ENCODE measurements at regions not wholly inside any gene's neighbourhood (a gene's known extent, or its start where the extent isn't known, plus 50 kb on each side); places are given as distances from the start of the nearest gene placed in this dataset.
"Not testable (repeated sequence)": the region's sequence is repeated elsewhere in the genome, so short reads cannot be mapped to it uniquely, and the experiment has no call there.

DNA sequence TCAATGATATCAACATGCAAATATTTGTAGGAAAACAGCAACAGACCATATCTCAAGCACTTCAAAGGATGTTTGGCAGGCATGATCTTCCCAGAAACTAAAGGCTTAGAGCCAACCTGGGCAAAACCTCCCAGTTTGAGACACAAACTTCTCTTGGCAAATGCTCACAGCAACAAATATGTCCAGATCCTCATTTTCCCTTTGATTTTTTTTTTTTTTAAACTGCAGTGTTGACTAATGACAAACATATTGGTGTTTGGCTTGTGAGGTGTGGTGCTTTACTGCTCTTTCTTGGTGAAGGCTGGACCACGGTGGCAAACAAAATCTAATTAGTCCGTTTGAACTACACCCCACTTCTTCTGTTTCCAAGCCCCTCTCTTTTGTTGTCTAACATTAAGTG lies 87.2 kb downstream of the EBLN2 start:
- no peaks in the 10 kb centered on the region for H3K27me3 ChIP-seq (ENCODE audit: control insufficient read depth in 2 of 2, insufficient read depth in 2 of 2, low read length in 2 of 2)
- intact Hi-C loops (cut with micrococcal nuclease), result no loop called here

DNA sequence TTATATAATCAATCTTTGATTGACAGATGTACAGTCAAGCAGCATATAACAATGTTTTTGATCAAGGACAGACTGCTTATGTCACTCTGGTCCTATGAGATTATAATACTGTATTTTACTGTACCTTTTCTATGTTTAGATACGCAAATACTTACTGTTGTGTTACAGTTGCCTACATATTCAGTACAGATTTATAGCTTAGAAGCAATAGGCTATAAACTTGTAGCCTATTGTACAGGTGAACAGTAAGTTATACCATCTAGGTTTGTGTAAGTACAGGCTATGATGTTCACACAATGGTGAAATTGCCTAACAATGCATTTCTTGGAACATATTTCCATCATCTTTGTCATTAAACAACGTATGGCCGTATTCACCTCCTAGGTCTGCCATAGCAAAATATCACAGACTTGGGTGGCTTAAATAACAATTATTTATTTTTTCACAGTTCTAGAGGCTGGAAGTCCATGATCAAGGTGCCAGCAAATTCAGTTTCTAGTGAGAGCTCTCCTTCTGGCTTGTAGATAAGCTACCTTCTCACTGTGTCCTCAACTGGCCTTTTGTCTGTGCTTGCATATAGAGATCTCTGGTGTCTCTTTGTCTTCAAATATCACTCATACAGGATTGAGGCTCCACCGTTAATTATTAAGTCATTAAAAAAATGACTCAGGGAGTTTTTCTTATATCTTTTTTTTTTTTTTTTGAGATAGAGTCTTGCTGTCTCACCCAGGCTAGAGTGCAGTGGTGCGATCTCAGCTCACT lies 89.1 kb downstream of the EBLN2 start:
- no peaks in the 10 kb centered on the region for H3K36me3 ChIP-seq (ENCODE audit: control insufficient read depth in 2 of 3, insufficient read depth in 3 of 3, low read length in 3 of 3)
- intact Hi-C loops (cut with micrococcal nuclease), result no loop called here
- no peak overlapping the region for H3K27ac ChIP-seq (ENCODE audit: low read depth, low read length)
- ChIA-PET CTCF (no interaction called here), POLR2A (no interaction called here)
- ATAC-seq (no peak), DNase-seq (no peak)
- no peaks in the 10 kb centered on the region for H3K36me3 Mint-ChIP-seq
- peaks cover 0 to 1% (median 0%) of the 10 kb centered on the region in 7 donors for H3K4me1 Mint-ChIP-seq
- no peaks in the 10 kb centered on the region for H3K4me1 ChIP-seq (ENCODE audit: control insufficient read depth in 2 of 2, insufficient read depth in 2 of 2, low read length in 2 of 2)
- H3K27me3 ChIP-seq (ENCODE audit: control insufficient read depth in 2 of 2, insufficient read depth in 2 of 2, low read length in 2 of 2), result no peaks in the 10 kb centered on the region
- no peak overlapping the region for H3K4me3 ChIP-seq (ENCODE audit: low read length)
- no peak overlapping the region for H3K27ac Mint-ChIP-seq
- peaks cover 7 to 19% (median 16%) of the 10 kb centered on the region in 5 donors for H3K27me3 Mint-ChIP-seq
- H3K9me3 ChIP-seq (ENCODE audit: control insufficient read depth in 2 of 3, low read length in 3 of 3), result no peaks in the 10 kb centered on the region
- H3K4me3 Mint-ChIP-seq, result no peak overlapping the region
- H3K9me3 Mint-ChIP-seq, result peaks cover 0 to 1% (median 0%) of the 10 kb centered on the region in 11 donors

More for the DNA sequence above, 87.2 kb downstream of the EBLN2 start:
- no peaks in the 10 kb centered on the region for H3K4me1 ChIP-seq (ENCODE audit: control insufficient read depth in 2 of 2, insufficient read depth in 2 of 2, low read length in 2 of 2)
- Mint-ChIP-seq H3K27me3 (peaks cover 2 to 12% (median 9%) of the 10 kb centered on the region in 5 donors), H3K4me3 (no peak overlapping the region), H3K36me3 (no peaks in the 10 kb centered on the region), H3K9me3 (no peaks in the 10 kb centered on the region), H3K27ac (no peak overlapping the region), H3K4me1 (peaks cover 0 to 1% (median 0%) of the 10 kb centered on the region in 7 donors)
- H3K4me3 ChIP-seq (ENCODE audit: low read length), result no peak overlapping the region
- ChIA-PET CTCF (no interaction called here), POLR2A (no interaction called here)
- DNase-seq (no peak), ATAC-seq (no peak)
- H3K36me3 ChIP-seq (ENCODE audit: control insufficient read depth in 2 of 3, insufficient read depth in 3 of 3, low read length in 3 of 3), result no peaks in the 10 kb centered on the region
- H3K9me3 ChIP-seq (ENCODE audit: control insufficient read depth in 2 of 3, low read length in 3 of 3), result no peaks in the 10 kb centered on the region
- no peak overlapping the region for H3K27ac ChIP-seq (ENCODE audit: low read depth, low read length)

DNA sequence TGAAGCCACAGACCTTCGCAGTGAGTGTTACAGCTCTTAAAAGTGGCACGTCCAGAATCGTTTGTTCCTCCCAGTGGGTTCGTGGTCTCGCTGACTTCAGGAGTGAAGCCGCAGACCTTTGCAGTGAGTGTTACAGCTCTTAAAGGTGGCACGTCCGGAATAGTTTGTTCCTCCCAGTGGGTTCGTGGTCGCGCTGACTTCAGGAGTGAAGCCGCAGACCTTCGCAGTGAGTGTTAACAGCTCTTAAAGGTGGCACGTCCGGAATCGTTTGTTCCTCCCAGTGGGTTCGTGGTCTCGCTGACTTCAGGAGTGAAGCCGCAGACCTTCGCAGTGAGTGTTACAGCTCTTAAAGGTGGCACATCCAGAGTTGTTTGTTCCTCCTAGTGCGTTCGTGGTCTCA lies 91.1 kb downstream of the EBLN2 start:
- intact Hi-C loops (cut with micrococcal nuclease); H3K4me3 ChIP-seq (ENCODE audit: low read length); H3K27ac Mint-ChIP-seq; H3K4me1 Mint-ChIP-seq; H3K9me3 ChIP-seq (ENCODE audit: control insufficient read depth in 2 of 3, low read length in 3 of 3); ATAC-seq; H3K27ac ChIP-seq (ENCODE audit: low read depth, low read length); H3K4me1 ChIP-seq (ENCODE audit: control insufficient read depth in 2 of 2, insufficient read depth in 2 of 2, low read length in 2 of 2); CTCF ChIA-PET; H3K27me3 ChIP-seq (ENCODE audit: control insufficient read depth in 2 of 2, insufficient read depth in 2 of 2, low read length in 2 of 2); H3K36me3 Mint-ChIP-seq; H3K36me3 ChIP-seq (ENCODE audit: control insufficient read depth in 2 of 3, insufficient read depth in 3 of 3, low read length in 3 of 3); POLR2A ChIA-PET; DNase-seq; H3K4me3 Mint-ChIP-seq; H3K9me3 Mint-ChIP-seq: not testable (repeated sequence)
- peaks cover 7 to 24% (median 21%) of the 10 kb centered on the region in 5 donors for H3K27me3 Mint-ChIP-seq

DNA sequence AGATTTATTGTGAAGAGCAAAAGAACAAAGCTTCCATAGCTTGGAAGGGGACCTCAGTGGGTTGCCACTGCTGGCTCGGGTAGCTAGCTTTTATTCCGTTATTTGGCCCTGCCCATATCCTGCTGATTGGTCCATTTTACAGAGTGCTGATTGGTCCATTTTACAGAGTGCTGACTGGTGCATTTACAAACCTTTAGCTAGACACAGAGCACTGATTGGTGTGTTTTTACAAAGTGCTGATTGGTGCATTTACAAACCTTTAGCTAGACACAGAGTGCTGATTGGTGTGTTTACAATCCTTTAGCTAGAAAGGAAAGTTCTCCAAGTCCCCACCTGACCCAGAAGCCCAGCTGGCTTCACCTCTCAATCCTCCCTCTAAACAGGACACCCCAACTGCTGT lies 91.6 kb downstream of the EBLN2 start:
- H3K4me3 Mint-ChIP-seq; H3K4me1 ChIP-seq (ENCODE audit: control insufficient read depth in 2 of 2, insufficient read depth in 2 of 2, low read length in 2 of 2); H3K9me3 Mint-ChIP-seq; H3K9me3 ChIP-seq (ENCODE audit: control insufficient read depth in 2 of 3, low read length in 3 of 3); POLR2A ChIA-PET; ATAC-seq; H3K36me3 Mint-ChIP-seq; H3K4me3 ChIP-seq (ENCODE audit: low read length); DNase-seq; H3K36me3 ChIP-seq (ENCODE audit: control insufficient read depth in 2 of 3, insufficient read depth in 3 of 3, low read length in 3 of 3); H3K4me1 Mint-ChIP-seq; H3K27ac Mint-ChIP-seq; H3K27me3 ChIP-seq (ENCODE audit: control insufficient read depth in 2 of 2, insufficient read depth in 2 of 2, low read length in 2 of 2); H3K27ac ChIP-seq (ENCODE audit: low read depth, low read length); intact Hi-C loops (cut with micrococcal nuclease); CTCF ChIA-PET: not testable (repeated sequence)
- peaks cover 7 to 25% (median 22%) of the 10 kb centered on the region in 5 donors for H3K27me3 Mint-ChIP-seq

DNA sequence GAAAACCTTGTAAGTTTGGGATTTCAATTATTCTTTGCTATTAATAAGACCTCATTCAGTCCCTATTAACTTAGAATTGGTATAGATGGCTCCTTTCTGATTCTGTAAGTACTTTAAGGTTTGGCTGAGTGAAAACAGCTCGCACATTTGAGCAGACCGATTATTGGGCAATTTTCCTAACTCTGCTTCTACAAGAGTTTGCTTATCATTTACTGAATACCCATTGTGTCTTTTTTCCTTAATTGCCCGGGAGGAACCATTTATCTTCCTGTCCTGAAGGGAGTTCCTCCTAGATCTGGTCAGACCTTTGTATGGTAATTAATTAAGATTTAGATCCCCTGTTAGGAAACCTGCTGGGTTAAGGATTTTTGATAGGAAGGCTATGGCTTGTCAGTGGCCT lies 92.8 kb downstream of the EBLN2 start:
- H3K4me3 Mint-ChIP-seq; H3K36me3 Mint-ChIP-seq; H3K9me3 ChIP-seq (ENCODE audit: control insufficient read depth in 2 of 3, low read length in 3 of 3); intact Hi-C loops (cut with micrococcal nuclease); H3K9me3 Mint-ChIP-seq; CTCF ChIA-PET; DNase-seq; ATAC-seq; POLR2A ChIA-PET; H3K4me1 ChIP-seq (ENCODE audit: control insufficient read depth in 2 of 2, insufficient read depth in 2 of 2, low read length in 2 of 2); H3K27ac Mint-ChIP-seq; H3K4me3 ChIP-seq (ENCODE audit: low read length); H3K27ac ChIP-seq (ENCODE audit: low read depth, low read length); H3K27me3 ChIP-seq (ENCODE audit: control insufficient read depth in 2 of 2, insufficient read depth in 2 of 2, low read length in 2 of 2); H3K36me3 ChIP-seq (ENCODE audit: control insufficient read depth in 2 of 3, insufficient read depth in 3 of 3, low read length in 3 of 3); H3K4me1 Mint-ChIP-seq: not testable (repeated sequence)
- H3K27me3 Mint-ChIP-seq, result peaks cover 5 to 34% (median 26%) of the 10 kb centered on the region in 5 donors

DNA sequence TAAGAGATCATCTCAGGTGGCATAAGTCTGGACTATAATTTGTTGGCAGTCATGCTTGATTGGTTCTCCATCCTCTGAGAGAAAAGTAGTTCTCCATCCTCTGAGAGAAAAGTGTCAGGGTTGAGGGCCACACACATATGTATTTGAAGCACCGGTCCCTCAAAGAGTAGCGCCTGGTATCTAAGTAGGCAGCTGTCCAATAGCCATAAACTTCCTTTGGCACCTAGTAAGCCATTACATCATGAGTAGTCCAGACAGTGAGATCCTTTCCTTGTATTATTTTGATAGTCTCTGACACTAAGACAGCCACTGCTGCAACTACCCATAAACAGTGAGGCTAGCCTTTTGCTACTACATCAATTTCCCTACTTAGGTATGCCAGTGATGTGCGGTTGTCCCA lies 94.0 kb downstream of the EBLN2 start:
- H3K4me3 ChIP-seq (ENCODE audit: low read length); DNase-seq; CTCF ChIA-PET; H3K4me1 Mint-ChIP-seq; POLR2A ChIA-PET; ATAC-seq; H3K27ac Mint-ChIP-seq; H3K9me3 ChIP-seq (ENCODE audit: control insufficient read depth in 2 of 3, low read length in 3 of 3); H3K36me3 Mint-ChIP-seq; H3K27me3 ChIP-seq (ENCODE audit: control insufficient read depth in 2 of 2, insufficient read depth in 2 of 2, low read length in 2 of 2); H3K4me1 ChIP-seq (ENCODE audit: control insufficient read depth in 2 of 2, insufficient read depth in 2 of 2, low read length in 2 of 2); intact Hi-C loops (cut with micrococcal nuclease); H3K27ac ChIP-seq (ENCODE audit: low read depth, low read length); H3K9me3 Mint-ChIP-seq; H3K36me3 ChIP-seq (ENCODE audit: control insufficient read depth in 2 of 3, insufficient read depth in 3 of 3, low read length in 3 of 3); H3K4me3 Mint-ChIP-seq: not testable (repeated sequence)
- H3K27me3 Mint-ChIP-seq, result peaks cover 7 to 35% (median 24%) of the 10 kb centered on the region in 5 donors

DNA sequence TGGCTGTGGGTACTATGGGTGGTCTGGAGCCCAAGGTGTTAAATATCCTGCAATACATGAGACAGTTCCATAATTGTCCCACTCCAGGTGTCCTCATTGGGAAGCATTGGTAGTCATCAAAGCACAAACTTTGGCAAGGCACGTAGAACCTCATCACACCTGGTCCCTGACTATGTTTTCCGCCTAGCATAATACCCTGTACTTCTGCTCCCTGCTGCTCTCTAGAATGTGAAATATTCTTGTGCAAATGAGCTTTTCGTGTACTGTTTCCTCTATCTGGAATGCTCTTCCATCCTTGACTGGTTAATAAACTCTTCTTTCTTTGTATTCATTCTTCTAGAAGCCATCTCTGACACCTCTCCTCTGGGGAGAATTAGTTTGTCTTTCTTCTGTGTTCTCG lies 103.2 kb downstream of the EBLN2 start:
- no peak overlapping the region for H3K4me3 ChIP-seq (ENCODE audit: low read length)
- Mint-ChIP-seq H3K4me1 (no peaks in the 10 kb centered on the region), H3K27me3 (peaks cover 0 to 11% (median 3%) of the 10 kb centered on the region in 5 donors), H3K36me3 (peaks cover 0 to 4% (median 0%) of the 10 kb centered on the region in 5 donors), H3K9me3 (peaks cover 0 to 11% (median 4%) of the 10 kb centered on the region in 11 donors), H3K27ac (no peak overlapping the region), H3K4me3 (no peak overlapping the region)
- no peaks in the 10 kb centered on the region for H3K9me3 ChIP-seq (ENCODE audit: control insufficient read depth in 2 of 3, low read length in 3 of 3)
- no peaks in the 10 kb centered on the region for H3K27me3 ChIP-seq (ENCODE audit: control insufficient read depth in 2 of 2, insufficient read depth in 2 of 2, low read length in 2 of 2)
- H3K27ac ChIP-seq (ENCODE audit: low read depth, low read length), result no peak overlapping the region
- no peaks in the 10 kb centered on the region for H3K4me1 ChIP-seq (ENCODE audit: control insufficient read depth in 2 of 2, insufficient read depth in 2 of 2, low read length in 2 of 2)
- ATAC-seq, result no peak
- POLR2A ChIA-PET, result no interaction called here
- H3K36me3 ChIP-seq (ENCODE audit: control insufficient read depth in 2 of 3, insufficient read depth in 3 of 3, low read length in 3 of 3), result no peaks in the 10 kb centered on the region
- CTCF ChIA-PET, result no interaction called here
- no peak for DNase-seq
- intact Hi-C loops (cut with micrococcal nuclease), result no loop called here

Measured in naive thymus-derived CD4-positive, alpha-beta T cell (primary cell).